NB4 (cell line): ENCODE measurements at regions not wholly inside any gene's neighbourhood (a gene's known extent, or its start where the extent isn't known, plus 50 kb on each side); places are given as distances from the start of the nearest gene placed in this dataset.

Experiments used
- CTCF ChIP-seq: IDR thresholded peaks from one replicate; pipeline ENCODE4 v1.5.1; 2012; ENCODE audit warnings: low read depth, low read length
- MYC ChIP-seq: IDR thresholded peaks from 2 replicates; pipeline ENCODE4 v1.6.1; 2011; ENCODE audit warnings: low read depth, low read length
- POLR2A ChIP-seq: IDR thresholded peaks from 2 replicates; pipeline ENCODE4 v1.6.1; 2011; ENCODE audit warnings: mild to moderate bottlenecking; ENCODE audit not compliant: insufficient read length; ENCODE audit errors: extremely low read depth
- TF ChIP-seq, protein P1 (sequence below): IDR thresholded peaks from 2 replicates; pipeline ENCODE4 v1.6.1; 2011; ENCODE audit warnings: low read depth, low read length

DNA sequence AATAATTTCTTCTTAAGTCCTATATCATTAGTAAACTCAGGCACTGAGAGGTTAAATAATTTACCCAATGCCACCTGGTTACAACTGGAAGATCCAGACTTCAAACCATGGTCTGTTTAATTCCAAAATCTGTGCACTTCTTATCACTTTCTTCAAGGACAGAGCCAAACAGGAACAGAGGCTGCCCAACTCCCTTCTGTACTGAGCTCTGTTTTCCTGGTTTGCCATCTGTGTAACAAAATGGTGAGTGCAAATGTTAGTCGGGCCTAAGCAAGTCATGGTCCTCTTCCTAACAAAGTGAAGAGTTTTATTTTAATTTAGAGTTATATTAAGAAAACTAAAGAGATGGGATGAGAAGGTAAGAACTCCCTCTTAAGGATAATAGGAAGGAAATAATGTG is 80.6 kb upstream of the CCL2 start:
- no peak for TF ChIP-seq CTCF
- TF ChIP-seq POLR2A = no peak
- TF ChIP-seq MYC = no peak
- TF ChIP-seq, protein P1, sequence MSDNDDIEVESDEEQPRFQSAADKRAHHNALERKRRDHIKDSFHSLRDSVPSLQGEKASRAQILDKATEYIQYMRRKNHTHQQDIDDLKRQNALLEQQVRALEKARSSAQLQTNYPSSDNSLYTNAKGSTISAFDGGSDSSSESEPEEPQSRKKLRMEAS = no peak
